Thoracic aorta (tissue), 2 donors: ENCODE measurements at regions not wholly inside any gene's neighbourhood (a gene's known extent, or its start where the extent isn't known, plus 50 kb on each side); places are given as distances from the start of the nearest gene placed in this dataset.

Experiments used
- ATAC-seq: fragments of 150-250 bp; one replicate; pipeline ENCODE4 v1.8.0; 2017; ENCODE audit warnings: low read depth; ENCODE audit not compliant: insufficient number of reproducible peaks, low FRiP score
- DNase-seq: peaks from one replicate; pipeline ENCODE4 v3.0.0-alpha.2; 2020; ENCODE audit warnings: low spot score
- H3K27ac ChIP-seq, 2 donors: fragments of 200-600 bp; sonication (generic); 1 replicate in 1 of 2; 2 replicates in 1 of 2; pipeline ENCODE4 v1.5.1; 2016; ENCODE audit warnings: mild to moderate bottlenecking in 2 of 2, moderate library complexity in 2 of 2
- H3K27me3 ChIP-seq: fragments of 200-600 bp; sonication (generic); replicated peaks from 2 replicates; pipeline ENCODE4 v1.6.0; 2016; ENCODE audit warnings: mild to moderate bottlenecking; ENCODE audit not compliant: insufficient read depth
- H3K36me3 ChIP-seq: fragments of 200-600 bp; sonication (generic); one replicate; pipeline ENCODE4 v1.5.1; 2016
- H3K4me1 ChIP-seq, 2 donors: fragments of 200-600 bp; sonication (generic); 1 replicate in 1 of 2; 2 replicates in 1 of 2; pipeline versions ENCODE4 v1.5.1 to v1.6.0; 2016; ENCODE audit warnings: low read depth in 2 of 2, mild to moderate bottlenecking in 1 of 2; ENCODE audit not compliant: control insufficient read depth in 1 of 2
- H3K4me3 ChIP-seq: fragments of 200-600 bp; sonication (generic); 2 replicates; pipeline ENCODE4 v1.5.1; 2016; ENCODE audit warnings: mild to moderate bottlenecking
- H3K9me3 ChIP-seq: fragments of 200-600 bp; sonication (generic); 2 replicates; pipeline ENCODE4 v1.5.1; 2016
- CTCF ChIP-seq: fragments of 200-600 bp; sonication (generic); IDR thresholded peaks from one replicate; pipeline ENCODE4 v1.5.1; 2019; ENCODE audit warnings: antibody characterized with exemption

- DNase-seq (no peak), ATAC-seq (no peak)
- H3K27me3 ChIP-seq, result no peaks in the 10 kb centered on the region
- no peak for TF ChIP-seq CTCF
- H3K4me3 ChIP-seq, result no peak overlapping the region
- peaks cover 13% of the 10 kb centered on the region for H3K9me3 ChIP-seq
- H3K36me3 ChIP-seq, result no peaks in the 10 kb centered on the region
- H3K4me1 ChIP-seq, result peaks cover under 1 to 3% of the 10 kb centered on the region in 2 donors
- no peak overlapping the region for H3K27ac ChIP-seq
Observed at GRCh38 chr9:91106415-91107081, 255.2 kb downstream of the AUH start.

- no peak for TF ChIP-seq CTCF
- DNase-seq (no peak), ATAC-seq (no peak)
- H3K4me3 ChIP-seq, result no peak overlapping the region
- H3K27me3 ChIP-seq, result no peaks in the 10 kb centered on the region
- peaks cover 13% of the 10 kb centered on the region for H3K9me3 ChIP-seq
- peaks cover 0 to 6% of the 10 kb centered on the region in 2 donors for H3K4me1 ChIP-seq
- no peaks in the 10 kb centered on the region for H3K36me3 ChIP-seq
- H3K27ac ChIP-seq, result no peak overlapping the region
Observed at GRCh38 chr9:91111226-91111625, 250.5 kb downstream of the AUH start.

GRCh38 chr9:91111876-91112275 lies 249.8 kb downstream of the AUH start:
- Histone ChIP-seq H3K4me3 (no peak overlapping the region), H3K36me3 (no peaks in the 10 kb centered on the region), H3K27ac (no peak overlapping the region), H3K27me3 (no peaks in the 10 kb centered on the region), H3K9me3 (peaks cover 13% of the 10 kb centered on the region), H3K4me1 (peaks cover 0 to 13% of the 10 kb centered on the region in 2 donors)
- ATAC-seq (no peak), DNase-seq (no peak)
- TF ChIP-seq CTCF, result no peak

- DNase-seq (no peak), ATAC-seq (no peak)
- TF ChIP-seq CTCF, result no peak
- H3K4me1 ChIP-seq, result peaks cover 0 to 23% of the 10 kb centered on the region in 2 donors
- peaks cover 13% of the 10 kb centered on the region for H3K9me3 ChIP-seq
- no peak overlapping the region for H3K4me3 ChIP-seq
- H3K27ac ChIP-seq, result no peak overlapping the region
- no peaks in the 10 kb centered on the region for H3K27me3 ChIP-seq
- no peaks in the 10 kb centered on the region for H3K36me3 ChIP-seq
Observed at GRCh38 chr9:91113016-91113415, 248.7 kb downstream of the AUH start.

- H3K27me3 ChIP-seq, result no peaks in the 10 kb centered on the region
- TF ChIP-seq CTCF, result no peak
- ATAC-seq, result no peak
- H3K9me3 ChIP-seq, result peaks cover 13% of the 10 kb centered on the region
- H3K36me3 ChIP-seq, result no peaks in the 10 kb centered on the region
- no peak overlapping the region for H3K4me3 ChIP-seq
- H3K4me1 ChIP-seq, result peaks cover 11 to 37% of the 10 kb centered on the region in 2 donors
- no peak overlapping the region for H3K27ac ChIP-seq
- DNase-seq, result no peak
Observed at GRCh38 chr9:91114450-91114849, 247.3 kb downstream of the AUH start.
